GM12891 (cell line): ENCODE measurements at regions not wholly inside any gene's neighbourhood (a gene's known extent, or its start where the extent isn't known, plus 50 kb on each side); places are given as distances from the start of the nearest gene placed in this dataset.
"Not testable (repeated sequence)": the region's sequence is repeated elsewhere in the genome, so short reads cannot be mapped to it uniquely, and the experiment has no call there.

Source experiments
- DNase-seq: peaks from one replicate; pipeline ENCODE4 v3.0.0; 2011; ENCODE audit warnings: low spot score; ENCODE audit not compliant: insufficient read length
- FAIRE-seq: peaks from 2 replicates; lab custom pipeline; 2011; peaks lifted over from hg19 to GRCh38; lab: Jason Lieb, UNC
- PAX5 ChIP-seq: IDR thresholded peaks from 2 replicates; pipeline ENCODE4 v1.6.1; 2011; ENCODE audit warnings: low read length, moderate library complexity, mild to moderate bottlenecking; ENCODE audit not compliant: insufficient read depth, severe bottlenecking
- POLR2A ChIP-seq: IDR thresholded peaks from 2 replicates; pipeline ENCODE4 v1.6.1; 2011; ENCODE audit warnings: low read depth, low read length, control low read depth
- POLR2AphosphoS5 ChIP-seq: IDR thresholded peaks from 2 replicates; pipeline ENCODE4 v1.6.1; 2011; ENCODE audit warnings: low read depth, low read length, control low read depth
- POU2F2 ChIP-seq: IDR thresholded peaks from 2 replicates; pipeline ENCODE4 v1.6.1; 2011; ENCODE audit warnings: low read depth, mild to moderate bottlenecking, control low read depth, low read length, moderate library complexity
- SPI1 ChIP-seq: IDR thresholded peaks from 2 replicates; pipeline ENCODE4 v1.6.1; 2011; ENCODE audit warnings: low read depth, low read length, control low read depth
- TAF1 ChIP-seq: IDR thresholded peaks from 2 replicates; pipeline ENCODE4 v1.6.1; 2011; ENCODE audit warnings: low read depth, low read length, control low read depth

DNA sequence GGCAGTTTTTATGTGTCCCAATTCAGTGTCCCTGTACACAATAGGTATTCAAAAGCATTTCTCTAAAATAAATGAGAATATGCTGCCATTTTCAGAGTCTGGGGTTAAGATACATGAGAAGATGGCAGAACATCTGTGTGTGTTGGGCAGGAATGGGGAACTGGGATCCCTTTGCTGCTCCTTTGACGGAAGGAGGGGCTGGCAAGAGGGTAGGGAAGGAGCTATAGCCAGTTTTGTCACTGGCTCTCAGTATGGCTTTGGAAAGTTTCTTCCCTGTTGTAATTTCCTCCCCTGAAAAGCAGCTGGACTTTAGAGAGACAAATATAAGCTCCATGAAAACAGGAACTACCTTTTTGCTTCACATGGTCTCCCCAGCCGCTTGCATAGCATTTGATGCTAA lies 137.5 kb upstream of the PRR23C start:
- DNase-seq (no peak), FAIRE-seq (no peak)
- TF ChIP-seq TAF1 = no peak
- TF ChIP-seq POLR2A = no peak
- TF ChIP-seq SPI1 = no peak
- TF ChIP-seq POLR2AphosphoS5 = no peak
- TF ChIP-seq PAX5 = no peak
- no peak for TF ChIP-seq POU2F2

- no peak for TF ChIP-seq TAF1
- no peak for TF ChIP-seq SPI1
- TF ChIP-seq POLR2A = no peak
- TF ChIP-seq POU2F2 = no peak
- no peak for TF ChIP-seq PAX5
- no peak for TF ChIP-seq POLR2AphosphoS5
- FAIRE-seq (no peak), DNase-seq (no peak)
Measured at GRCh38 chr3:139182598-139182997, 137.9 kb upstream of the PRR23C start.

DNA sequence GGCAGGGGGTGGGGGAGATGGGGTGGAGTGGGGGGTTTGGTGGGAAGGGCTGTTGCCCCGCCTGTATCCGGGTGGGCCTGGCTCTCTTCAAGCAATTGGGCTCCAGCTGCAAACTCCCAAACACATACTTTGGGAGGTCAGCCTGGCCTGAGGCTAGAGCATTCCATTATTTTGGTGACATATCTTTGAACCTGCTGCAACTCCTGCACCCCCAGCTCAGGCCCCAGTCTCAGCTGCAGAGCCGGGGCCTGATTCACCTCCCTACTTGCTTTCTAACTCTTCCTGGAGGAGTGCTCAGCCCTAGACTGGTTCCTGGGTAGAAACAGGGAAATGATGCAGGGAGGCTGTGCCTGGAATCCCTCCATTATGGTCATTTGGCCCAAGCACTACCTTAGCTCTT lies 140.8 kb upstream of the PRR23C start:
- DNase-seq (no peak), FAIRE-seq (no peak)
- TF ChIP-seq POLR2AphosphoS5 = no peak
- TF ChIP-seq POLR2A = no peak
- TF ChIP-seq PAX5 = no peak
- TF ChIP-seq SPI1 = no peak
- no peak for TF ChIP-seq TAF1
- TF ChIP-seq POU2F2 = no peak

- no peak for DNase-seq
- FAIRE-seq = no peak
Measured at GRCh38 chr3:139187154-139187553, 142.5 kb upstream of the PRR23C start.

DNA sequence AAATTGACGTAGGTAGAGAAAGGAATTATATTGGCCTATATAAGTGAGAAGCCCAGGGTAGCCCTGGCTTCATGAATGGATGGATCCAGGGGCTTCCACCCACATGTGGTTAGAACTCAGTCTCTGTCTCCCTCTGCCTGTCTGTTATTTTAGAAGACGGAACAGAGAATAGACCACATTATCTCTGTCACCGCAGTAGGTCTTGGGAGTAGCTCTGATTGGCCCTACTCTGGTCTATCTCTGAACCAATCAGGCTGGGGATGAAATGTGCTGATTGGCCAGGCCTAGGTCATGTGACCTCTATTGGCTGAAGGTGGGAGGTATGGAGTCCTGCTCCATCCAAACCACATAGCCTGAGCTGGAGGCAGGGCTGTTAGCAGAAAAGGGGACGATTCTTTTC lies 143.0 kb upstream of the PRR23C start:
- DNase-seq = no peak
- no peak for FAIRE-seq
- TF ChIP-seq POLR2AphosphoS5 (no peak), POLR2A (no peak)

More at GRCh38 chr3:139187154-139187553, 142.5 kb upstream of the PRR23C start:
- TF ChIP-seq POU2F2 (no peak), SPI1 (no peak), TAF1 (no peak), PAX5 (no peak), POLR2AphosphoS5 (no peak), POLR2A (no peak)

GRCh38 chr3:139189943-139190342 lies 145.3 kb upstream of the PRR23C start:
- FAIRE-seq (no peak), DNase-seq (no peak)
- no peak for TF ChIP-seq TAF1
- no peak for TF ChIP-seq SPI1
- no peak for TF ChIP-seq POLR2AphosphoS5
- TF ChIP-seq PAX5 = no peak
- no peak for TF ChIP-seq POLR2A
- no peak for TF ChIP-seq POU2F2

GRCh38 chr3:139194421-139194820 lies 149.4 kb upstream of the MRPS22 start:
- not testable (repeated sequence) for FAIRE-seq, DNase-seq

- not testable (repeated sequence) for DNase-seq, FAIRE-seq
Measured at GRCh38 chr3:139196146-139196545, 147.7 kb upstream of the MRPS22 start.

- no peak for DNase-seq
- TF ChIP-seq POLR2A (no peak), PAX5 (no peak), TAF1 (no peak), SPI1 (no peak), POLR2AphosphoS5 (no peak), POU2F2 (no peak)
- no peak for FAIRE-seq
Measured at GRCh38 chr3:139197251-139197650, 146.6 kb upstream of the MRPS22 start.

GRCh38 chr3:139198186-139198585 lies 145.6 kb upstream of the MRPS22 start:
- no peak for FAIRE-seq

GRCh38 chr3:139198929-139199328 lies 144.9 kb upstream of the MRPS22 start:
- no peak for FAIRE-seq
- DNase-seq = no peak
- TF ChIP-seq POU2F2 = no peak
- TF ChIP-seq POLR2A = no peak
- TF ChIP-seq SPI1 = no peak
- TF ChIP-seq PAX5 = no peak
- TF ChIP-seq TAF1 = no peak

More at GRCh38 chr3:139198186-139198585, 145.6 kb upstream of the MRPS22 start:
- DNase-seq = no peak
- no peak for TF ChIP-seq SPI1
- TF ChIP-seq TAF1 = no peak
- no peak for TF ChIP-seq POLR2AphosphoS5
- no peak for TF ChIP-seq POLR2A
- no peak for TF ChIP-seq PAX5
- TF ChIP-seq POU2F2 = no peak
